HG02884 (cell line): ENCODE measurements at regions not wholly inside any gene's neighbourhood (a gene's known extent, or its start where the extent isn't known, plus 50 kb on each side); places are given as distances from the start of the nearest gene placed in this dataset.
"Not testable (repeated sequence)": the region's sequence is repeated elsewhere in the genome, so short reads cannot be mapped to it uniquely, and the experiment has no call there.

Experiments used
- ATAC-seq: cut with Tn5 transposase; IDR thresholded peaks from one replicate; pipeline ENCODE4 v1.9.1; 2021; ENCODE audit warnings: mild to moderate bottlenecking, moderate library complexity; ENCODE audit not compliant: unreplicated experiment

DNA sequence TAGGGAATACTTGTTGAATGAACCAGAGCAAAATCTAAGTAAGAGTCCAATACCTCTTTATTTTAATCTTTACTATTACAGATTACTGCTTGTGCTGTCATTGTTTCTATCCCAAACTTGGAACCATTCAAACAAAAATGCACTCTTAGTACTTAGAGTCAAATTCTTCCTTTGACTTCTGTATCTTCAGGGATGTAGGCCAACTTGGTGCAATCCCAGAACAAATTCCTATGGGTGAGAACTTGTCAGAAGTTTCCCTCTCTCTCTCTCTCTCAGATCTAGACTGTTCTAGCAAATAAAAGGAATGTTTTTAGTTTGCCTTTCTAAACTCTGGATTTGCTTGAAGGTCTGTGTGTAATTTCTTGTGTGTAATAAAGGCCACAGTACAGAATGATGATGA lies 329.0 kb upstream of the TMTC4 start:
- ATAC-seq: no peak

DNA sequence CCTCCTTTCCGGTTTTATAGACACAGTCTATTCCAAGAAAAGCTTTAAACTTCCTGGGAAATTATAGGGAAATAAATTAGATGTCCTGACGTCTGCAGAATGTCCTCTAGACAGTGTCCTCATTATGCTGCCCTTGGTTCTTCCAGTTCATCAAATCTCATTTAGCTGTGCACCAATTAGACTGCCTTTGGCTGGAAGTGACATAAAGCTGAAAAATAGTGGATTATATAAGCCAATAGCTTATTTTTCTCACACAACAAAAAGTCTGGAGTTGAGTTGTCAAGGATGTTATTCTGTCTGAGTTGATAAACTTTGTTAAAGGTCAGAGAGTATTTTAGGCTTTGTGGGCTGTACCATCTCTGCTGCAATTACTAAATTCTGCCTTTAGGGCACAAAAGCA lies 314.8 kb upstream of the TMTC4 start:
- no peak for ATAC-seq

DNA sequence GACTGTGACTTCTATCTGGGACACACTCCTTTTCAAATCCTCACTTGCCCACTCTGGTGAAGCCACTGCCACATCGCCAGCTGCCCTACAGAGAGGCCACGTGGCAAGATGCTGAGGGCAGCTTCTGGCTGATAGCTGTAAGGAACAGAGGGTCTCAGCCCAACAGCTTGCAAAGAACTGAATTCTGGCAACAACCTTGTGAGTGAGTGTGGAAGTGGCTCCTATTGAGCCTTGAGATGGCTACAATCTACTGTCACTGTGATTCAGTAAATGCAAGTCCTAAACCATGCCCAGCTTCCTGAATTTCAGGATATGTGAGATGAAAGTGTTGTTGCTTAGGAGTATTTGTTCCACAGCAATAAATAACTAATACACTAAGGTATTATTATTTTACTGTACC lies 314.3 kb upstream of the TMTC4 start:
- no peak for ATAC-seq

DNA sequence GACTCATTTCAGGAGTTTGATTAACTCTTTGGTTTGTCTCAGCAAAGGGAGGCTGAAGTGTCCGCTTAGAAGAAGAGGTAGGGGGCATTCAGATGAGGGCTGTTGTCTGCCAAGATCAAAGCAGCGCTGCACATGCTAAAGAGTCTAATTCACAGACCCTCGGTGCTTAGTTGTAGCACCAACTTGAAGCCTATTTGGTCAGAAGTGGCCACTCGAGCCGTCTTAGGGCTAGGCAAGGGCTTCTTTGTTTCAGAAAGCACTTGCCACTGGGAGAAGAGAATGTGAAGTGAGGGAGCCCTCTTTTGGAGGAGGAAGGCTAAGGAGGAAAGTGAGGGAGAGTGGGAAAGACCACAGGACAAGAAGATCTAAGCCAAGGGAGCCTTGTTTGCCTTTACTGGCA lies 313.4 kb upstream of the TMTC4 start:
- no peak for ATAC-seq

DNA sequence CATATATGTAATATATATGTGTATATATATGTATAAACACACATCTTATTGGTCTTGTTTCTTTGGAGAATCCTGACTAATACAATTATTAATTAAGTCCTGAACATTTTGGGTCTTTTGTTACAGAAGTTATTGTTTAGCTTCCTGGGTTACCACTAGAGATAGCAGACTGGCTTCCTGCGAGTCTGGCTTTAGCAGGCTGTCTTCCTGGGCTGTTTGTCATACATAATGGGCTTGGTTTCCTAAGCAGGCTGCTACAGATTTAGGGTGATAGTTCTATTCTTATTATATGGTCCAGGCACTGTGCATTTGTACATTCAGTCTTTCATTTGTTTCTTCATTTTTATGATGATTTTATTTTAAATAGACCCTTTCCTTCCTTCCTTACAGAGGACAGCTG lies 312.0 kb upstream of the TMTC4 start:
- ATAC-seq: no peak

DNA sequence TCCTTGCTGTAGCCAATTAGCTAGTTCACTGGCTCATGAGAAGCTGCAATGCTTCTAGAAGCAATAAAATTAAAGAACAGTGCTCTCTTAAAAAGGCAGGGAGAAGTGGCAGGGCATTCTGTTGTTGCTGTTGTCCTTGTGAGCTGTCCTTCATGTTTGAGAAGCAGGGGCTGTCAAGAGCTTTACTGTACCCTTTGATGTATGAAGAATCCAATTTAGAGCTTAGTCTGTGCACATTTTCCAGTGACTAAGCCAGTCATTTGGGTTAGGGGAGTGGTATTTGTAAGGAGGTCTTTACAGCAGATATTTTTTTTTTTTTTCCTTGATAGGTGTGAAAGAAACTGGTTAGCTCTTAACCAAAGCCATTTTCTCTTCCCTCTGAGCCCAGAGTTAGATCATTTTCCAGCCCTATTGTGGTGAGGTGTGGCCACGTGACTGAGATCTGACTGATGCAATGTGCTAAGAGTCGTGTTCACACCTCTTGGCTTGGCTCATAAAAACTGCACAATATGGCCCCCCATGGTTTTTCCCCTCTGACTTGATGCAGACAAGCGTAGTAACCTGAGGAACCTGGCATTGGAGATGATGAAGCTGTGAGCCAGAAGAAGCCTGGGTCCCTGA lies 309.6 kb upstream of the TMTC4 start:
- no peak for ATAC-seq

DNA sequence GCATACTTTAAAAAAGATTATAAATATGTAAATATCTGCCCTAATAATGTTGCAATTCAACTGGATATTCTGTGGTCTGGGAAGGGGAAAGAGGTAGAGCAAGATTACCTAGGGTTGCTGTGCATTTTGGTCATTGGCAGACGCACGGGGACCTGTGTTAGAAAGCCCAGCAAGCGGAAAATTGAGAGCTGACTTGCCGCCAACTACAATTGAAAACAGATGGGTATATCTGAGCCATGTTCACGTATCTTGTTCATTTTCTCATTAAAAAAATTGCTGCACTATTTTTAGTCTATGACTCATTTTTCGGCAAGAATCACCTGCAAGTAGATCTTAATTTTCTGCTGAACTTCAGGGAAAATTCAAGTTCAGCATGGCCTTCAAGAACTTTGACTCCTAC lies 308.5 kb upstream of the TMTC4 start:
- ATAC-seq: no peak

DNA sequence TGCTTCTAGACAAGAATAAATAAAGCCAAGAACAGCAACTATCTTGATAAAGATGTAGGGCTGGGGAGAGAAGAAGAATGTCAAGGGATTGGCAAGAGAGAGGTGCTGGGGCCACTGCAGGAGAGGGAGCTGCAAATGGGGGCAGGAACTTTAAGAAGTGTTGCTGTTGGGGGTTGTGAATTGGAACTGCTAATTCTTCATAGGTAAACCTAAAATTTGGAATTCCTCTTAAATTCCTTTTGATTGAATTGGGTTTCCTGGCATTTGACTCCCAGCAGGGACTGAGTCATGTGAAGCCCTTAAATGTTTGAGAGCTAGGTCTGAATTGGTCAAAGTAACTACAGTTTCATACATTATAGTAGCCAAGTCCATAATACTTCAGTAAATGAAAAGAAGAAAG lies 305.6 kb upstream of the TMTC4 start:
- ATAC-seq: no peak

DNA sequence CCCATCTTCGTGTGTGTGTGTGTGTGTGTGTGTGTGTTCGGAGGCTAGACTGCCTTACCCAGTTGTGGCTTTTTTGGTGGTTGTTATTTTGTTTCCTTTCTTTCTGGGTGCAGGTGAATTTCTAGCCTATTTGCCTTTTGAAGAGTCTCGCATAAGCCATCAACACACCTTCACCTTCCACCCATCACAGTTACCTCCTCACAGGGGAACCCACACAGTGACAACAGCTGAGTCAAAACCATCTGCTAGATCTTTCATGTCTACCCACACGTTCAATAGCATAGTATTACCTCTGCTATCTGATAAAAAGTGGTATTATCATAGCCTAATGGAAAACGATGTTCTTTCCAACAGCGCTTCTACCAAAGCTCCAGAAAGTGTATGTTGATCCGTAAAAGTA lies 303.2 kb upstream of the TMTC4 start:
- ATAC-seq: no peak

DNA sequence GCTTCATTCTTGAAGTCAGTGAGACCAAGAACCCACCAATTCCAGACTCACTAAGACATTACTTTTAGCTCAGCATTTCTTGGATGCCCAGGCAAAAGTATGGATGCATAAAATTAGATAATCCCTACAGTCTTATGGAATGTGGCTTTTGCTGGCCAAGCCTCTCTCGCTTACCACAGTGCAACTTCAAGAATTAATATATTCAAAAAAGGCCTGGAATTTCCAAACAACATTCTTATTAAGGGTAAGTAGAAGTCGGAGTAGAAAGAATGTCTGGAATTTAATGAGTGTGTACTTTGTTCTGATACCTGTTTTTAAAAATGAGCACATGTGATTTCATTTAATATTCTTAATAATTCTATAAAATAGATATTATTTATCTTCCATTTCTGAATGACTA lies 302.4 kb upstream of the TMTC4 start:
- no peak for ATAC-seq

DNA sequence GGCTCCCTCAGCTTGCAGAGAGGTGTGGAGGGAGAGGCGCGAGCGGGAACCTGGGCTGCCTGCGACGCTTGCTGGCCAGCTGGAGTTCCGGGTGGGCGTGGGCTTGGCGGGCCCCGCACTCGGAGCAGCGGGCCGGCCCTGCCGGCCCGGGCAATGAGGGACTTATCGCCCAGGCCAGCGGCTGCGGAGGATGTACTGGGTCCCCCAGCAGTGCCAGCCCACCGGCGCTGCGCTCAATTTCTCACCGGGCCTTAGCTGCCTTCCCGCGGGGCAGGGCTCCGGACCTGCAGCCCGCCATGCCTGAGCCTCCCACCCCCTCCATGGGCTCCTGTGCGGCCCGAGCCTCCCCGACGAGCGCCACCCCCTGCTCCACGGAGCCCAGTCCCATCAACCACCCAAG lies 301.1 kb upstream of the TMTC4 start:
- not testable (repeated sequence) for ATAC-seq

DNA sequence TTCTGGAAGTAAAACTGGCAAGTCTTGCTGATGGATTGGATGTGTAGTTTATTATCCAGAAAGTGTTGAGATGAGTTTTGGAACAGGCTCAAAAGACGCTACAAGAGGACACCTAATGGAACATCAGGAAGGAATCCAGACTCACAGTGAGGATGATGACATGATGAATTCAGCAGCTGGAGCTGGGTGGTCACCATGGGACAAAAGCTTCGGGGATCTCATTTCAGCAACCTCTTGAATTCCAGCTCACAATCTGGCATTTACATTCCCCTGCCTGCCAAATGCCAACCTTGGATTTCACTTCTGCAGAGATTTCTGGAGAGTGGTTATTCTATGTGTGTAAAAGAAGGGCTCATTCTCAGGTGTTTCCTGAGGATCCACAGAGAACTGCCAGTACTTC lies 288.0 kb upstream of the TMTC4 start:
- no peak for ATAC-seq

DNA sequence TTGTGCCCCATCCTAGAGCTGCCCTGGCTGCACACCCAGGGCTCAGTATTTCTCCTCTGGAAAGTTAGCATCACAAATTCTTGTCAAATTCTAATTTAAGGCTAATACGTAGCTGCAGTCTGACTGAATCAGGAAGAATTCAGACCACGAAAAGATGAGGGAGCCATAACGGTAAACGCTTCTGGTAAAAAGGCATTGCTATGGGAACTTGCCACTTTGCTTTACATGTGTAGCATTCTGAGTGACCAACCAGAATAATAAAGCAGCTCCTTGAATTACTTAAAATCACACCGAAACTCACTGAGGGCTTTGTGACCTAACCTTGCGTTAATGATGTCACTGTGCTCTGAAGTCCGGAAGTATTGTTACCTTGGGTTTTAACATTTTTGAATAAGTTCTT lies 286.6 kb upstream of the TMTC4 start:
- ATAC-seq: no peak

DNA sequence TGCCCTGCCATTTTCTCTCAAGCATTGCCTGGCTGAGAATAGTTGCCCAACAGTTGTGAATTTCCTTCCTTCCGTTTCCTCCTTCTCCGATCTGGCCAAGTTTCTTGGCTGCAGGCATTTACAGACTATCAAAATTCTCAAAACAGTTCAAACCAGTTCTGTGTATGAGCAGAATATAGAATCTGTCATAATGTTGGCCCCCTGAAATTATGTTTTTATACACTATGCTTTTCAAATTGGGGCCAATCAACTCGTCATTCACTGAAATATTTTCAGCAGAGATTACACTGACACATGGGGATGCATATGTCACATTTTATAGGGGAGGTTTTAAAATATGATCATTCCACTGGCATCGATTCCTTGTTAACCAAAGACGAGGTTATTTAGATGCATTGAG lies 284.2 kb upstream of the TMTC4 start:
- no peak for ATAC-seq

DNA sequence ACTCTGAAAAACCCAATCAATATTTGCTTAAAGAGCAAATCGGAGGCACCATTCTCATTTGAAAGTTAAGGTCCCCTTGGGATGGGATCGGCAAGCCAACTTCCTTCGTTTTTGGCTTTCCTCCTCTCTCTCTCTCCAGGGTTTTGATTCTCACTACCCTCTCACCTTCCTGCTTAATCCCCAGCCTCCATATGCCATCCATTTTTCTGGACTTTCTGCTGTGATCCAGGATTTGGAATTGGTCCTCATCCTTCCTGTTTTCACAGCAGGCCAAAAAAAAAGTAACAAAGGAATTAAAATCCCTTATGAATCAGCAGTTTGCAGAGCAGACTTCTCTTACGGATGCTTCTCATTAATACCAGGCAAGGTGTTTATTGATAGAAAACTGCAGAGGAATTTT lies 283.1 kb upstream of the TMTC4 start:
- ATAC-seq: no peak

DNA sequence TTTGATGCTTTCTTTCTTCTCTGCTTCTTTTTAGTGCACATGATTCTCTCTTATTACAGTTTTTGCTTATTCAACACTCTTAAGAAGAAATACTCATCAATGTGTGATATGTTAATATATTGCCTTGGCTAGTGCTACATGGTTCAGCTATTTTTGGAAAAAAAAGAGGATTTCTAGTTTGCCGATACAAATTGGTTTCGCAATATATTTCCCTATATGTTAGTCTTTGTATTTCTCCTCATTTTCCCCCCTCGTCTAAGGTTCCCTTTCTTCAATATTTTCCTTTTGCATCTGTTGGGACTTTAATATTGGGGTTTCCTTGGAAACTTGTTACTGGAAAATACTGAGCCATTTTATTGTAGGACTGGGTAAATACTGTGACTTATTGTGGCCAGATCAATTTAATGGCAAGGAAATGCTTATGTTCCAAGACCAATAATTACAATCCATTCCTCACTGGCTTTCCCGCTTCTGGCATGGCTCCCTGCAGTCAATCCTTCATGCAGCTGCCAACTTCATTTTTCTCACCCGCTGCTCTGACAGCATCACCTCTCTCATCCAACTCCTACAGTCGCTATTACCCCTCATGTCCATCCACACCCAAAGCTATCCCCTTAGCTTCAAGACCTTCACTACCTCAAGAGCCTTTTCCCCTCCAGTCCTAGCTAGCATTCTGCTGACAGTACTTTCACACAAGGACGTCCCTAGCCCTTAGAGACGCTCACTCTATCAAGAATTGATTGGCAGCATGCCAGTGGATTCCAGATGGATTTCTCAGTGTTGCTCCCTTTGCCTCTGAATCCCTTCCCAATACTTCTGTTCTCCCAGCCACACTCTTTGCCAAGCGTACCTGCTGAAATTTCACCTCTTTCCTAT lies 280.1 kb upstream of the TMTC4 start:
- no peak for ATAC-seq

DNA sequence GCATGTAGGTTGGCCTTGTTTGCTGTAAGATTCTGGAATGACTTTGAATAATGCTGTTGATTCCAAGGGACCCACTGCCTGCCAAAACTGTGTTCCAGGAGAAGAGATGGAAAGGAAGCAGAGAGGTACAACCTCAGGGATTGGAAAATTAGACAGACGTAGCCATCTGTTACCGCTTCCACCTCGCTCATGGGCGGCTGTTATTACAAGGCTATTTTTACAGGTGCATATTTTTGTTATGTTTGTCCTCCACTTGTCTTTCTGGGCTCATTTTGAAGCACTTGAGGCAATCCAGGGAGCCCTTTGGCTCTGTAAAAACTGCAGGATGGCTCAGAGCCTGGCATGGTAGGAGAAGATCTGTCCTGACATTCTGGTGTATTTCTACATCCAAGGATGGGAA lies 276.4 kb upstream of the TMTC4 start:
- no peak for ATAC-seq

DNA sequence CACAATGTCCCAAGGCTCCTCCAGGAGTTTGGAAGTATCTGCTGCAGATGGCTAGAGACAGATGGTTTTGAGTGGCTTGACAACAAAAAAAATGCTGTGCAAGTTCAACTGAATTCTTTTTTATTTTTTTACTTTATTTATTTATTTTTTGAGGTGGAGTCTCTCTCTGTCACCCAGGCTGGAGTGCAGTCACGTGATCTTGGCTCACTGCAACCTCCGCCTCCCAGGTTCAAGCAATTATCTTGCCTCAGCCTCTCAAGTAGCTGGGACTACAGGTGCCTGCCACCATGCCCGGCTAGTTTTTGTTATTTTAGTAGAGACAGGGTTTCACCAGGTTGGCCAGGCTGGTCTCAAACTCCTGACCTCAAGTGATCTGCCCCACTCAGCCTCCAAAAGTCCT lies 274.3 kb upstream of the TMTC4 start:
- not testable (repeated sequence) for ATAC-seq

DNA sequence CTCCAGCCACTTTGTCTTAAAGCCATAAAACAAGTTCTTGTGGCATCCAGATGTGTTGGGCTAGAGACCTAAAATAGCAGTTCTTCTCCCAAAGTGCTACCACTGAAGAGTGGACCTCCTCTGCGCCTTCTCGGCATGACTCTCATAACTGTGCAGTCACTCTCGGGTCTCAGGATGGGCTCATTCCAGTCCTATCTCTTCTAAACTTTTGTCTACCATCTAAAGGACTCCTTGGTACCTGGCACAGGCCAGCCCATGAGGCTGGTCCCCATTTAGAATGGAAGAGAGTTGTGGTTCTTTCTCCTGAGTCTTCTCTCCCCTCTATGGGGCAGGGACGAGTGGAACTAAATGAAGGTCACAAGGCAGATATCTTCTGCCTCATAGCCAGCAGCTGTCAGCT lies 272.0 kb upstream of the TMTC4 start:
- ATAC-seq: no peak

DNA sequence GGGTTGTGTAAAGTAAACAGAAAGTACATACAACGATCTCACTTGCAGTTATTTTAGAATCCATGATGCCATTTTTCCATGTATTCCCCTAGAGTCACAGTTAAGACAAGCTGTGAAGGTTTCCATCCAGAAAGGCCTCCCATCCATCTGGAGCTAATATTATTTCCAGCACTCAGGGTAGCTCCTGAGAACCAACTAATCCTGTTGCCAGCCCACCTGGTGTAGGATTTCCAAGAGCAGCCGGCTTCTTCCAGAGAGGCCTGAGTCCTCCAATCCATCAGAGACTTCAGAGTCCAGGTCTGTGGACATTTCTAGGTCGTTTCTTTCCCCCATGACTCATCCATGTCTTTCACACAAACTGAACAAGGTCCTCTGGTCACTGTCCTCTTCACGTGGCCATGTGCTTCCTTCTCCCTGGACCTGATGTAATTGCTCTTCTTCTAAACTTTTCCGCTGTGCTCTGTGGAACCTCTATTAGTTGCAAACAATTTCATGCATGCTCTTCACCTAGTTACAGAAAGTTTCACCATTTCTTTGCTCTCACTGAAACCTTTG lies 270.3 kb upstream of the TMTC4 start:
- no peak for ATAC-seq

DNA sequence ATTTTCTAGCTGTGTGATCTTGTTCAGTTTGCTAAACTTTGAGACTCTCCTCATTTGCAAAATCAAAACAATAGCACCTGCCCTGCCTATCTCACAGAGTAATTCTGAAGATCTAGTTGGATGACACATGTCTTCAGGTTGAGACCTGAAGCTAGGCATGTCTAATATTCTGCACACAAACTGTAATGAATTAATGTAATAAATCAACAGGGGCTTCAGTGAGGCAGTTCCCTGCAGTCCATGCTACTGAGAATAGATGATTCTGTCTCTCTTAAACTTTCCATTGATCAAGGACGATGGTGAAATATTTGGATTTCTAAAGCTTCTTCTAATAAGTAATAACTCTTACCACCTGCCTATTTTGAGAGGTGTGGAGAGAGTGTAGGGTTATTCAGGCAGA lies 268.1 kb upstream of the TMTC4 start:
- no peak for ATAC-seq
